ENCODE measurements at regions not wholly inside any gene's neighbourhood (a gene's known extent, or its start where the extent isn't known, plus 50 kb on each side); places are given as distances from the start of the nearest gene placed in this dataset.

DNA sequence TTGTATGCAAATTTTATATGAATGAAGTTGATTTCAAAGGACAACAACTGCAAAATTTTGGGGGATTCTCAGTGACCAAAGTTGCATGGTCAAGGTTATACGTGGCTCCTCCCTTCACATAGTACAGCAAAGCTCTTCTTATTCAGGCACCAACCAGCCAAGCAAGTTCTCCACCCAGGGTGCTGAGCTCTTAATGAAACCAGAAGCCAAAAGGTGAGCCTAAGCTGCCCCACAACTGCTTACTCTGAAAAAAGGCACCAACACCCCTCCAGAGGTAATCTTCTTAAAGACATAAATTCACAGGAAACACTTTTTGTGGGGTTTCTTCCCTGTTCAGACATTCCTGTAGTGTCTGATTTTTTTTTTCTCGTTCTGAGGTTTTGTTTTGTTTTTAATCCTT, 106.1 kb upstream of the GMNC start:
- TF ChIP-seq POLR2A (IDR thresholded peaks at IDR 0.05; ENCODE audit: low read depth, low read length), result no peak
- TF ChIP-seq RCOR1 (IDR thresholded peaks at IDR 0.05; ENCODE audit: insufficient replicate concordance, low read length), result no peak
- TF ChIP-seq, protein P1, sequence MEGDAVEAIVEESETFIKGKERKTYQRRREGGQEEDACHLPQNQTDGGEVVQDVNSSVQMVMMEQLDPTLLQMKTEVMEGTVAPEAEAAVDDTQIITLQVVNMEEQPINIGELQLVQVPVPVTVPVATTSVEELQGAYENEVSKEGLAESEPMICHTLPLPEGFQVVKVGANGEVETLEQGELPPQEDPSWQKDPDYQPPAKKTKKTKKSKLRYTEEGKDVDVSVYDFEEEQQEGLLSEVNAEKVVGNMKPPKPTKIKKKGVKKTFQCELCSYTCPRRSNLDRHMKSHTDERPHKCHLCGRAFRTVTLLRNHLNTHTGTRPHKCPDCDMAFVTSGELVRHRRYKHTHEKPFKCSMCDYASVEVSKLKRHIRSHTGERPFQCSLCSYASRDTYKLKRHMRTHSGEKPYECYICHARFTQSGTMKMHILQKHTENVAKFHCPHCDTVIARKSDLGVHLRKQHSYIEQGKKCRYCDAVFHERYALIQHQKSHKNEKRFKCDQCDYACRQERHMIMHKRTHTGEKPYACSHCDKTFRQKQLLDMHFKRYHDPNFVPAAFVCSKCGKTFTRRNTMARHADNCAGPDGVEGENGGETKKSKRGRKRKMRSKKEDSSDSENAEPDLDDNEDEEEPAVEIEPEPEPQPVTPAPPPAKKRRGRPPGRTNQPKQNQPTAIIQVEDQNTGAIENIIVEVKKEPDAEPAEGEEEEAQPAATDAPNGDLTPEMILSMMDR (conservative IDR thresholded peaks at IDR 0.05; ENCODE audit: low read depth, low read length), result no peak
- no peak for TF ChIP-seq RFX5 (IDR thresholded peaks at IDR 0.05; ENCODE audit: low read depth, low read length)
- no peak for TF ChIP-seq MAFK (IDR thresholded peaks at IDR 0.05; ENCODE audit: low read depth, low read length)
- TF ChIP-seq, protein P2, sequence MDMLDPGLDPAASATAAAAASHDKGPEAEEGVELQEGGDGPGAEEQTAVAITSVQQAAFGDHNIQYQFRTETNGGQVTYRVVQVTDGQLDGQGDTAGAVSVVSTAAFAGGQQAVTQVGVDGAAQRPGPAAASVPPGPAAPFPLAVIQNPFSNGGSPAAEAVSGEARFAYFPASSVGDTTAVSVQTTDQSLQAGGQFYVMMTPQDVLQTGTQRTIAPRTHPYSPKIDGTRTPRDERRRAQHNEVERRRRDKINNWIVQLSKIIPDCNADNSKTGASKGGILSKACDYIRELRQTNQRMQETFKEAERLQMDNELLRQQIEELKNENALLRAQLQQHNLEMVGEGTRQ (IDR thresholded peaks at IDR 0.05; ENCODE audit: low read depth, low read length), result no peak
- no peak for TF ChIP-seq RAD21 (IDR thresholded peaks at IDR 0.05; ENCODE audit: low read length)
- no peak for TF ChIP-seq FOS (IDR thresholded peaks at IDR 0.05; ENCODE audit: low read depth, low read length)
- no peak for TF ChIP-seq SMC3 (IDR thresholded peaks at IDR 0.05; ENCODE audit: low read depth, low read length)
- TF ChIP-seq MAZ (IDR thresholded peaks at IDR 0.05; ENCODE audit: borderline replicate concordance, low read depth, low read length), result no peak
- TF ChIP-seq BHLHE40 (IDR thresholded peaks at IDR 0.05; ENCODE audit: low read depth, low read length), result no peak
- no peak for TF ChIP-seq MXI1 (IDR thresholded peaks at IDR 0.05; ENCODE audit: borderline replicate concordance, low read depth, low read length)
- TF ChIP-seq, protein P3, sequence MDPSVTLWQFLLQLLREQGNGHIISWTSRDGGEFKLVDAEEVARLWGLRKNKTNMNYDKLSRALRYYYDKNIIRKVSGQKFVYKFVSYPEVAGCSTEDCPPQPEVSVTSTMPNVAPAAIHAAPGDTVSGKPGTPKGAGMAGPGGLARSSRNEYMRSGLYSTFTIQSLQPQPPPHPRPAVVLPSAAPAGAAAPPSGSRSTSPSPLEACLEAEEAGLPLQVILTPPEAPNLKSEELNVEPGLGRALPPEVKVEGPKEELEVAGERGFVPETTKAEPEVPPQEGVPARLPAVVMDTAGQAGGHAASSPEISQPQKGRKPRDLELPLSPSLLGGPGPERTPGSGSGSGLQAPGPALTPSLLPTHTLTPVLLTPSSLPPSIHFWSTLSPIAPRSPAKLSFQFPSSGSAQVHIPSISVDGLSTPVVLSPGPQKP (IDR thresholded peaks at IDR 0.05; ENCODE audit: borderline replicate concordance, low read depth, low read length), result no peak
- TF ChIP-seq NFE2L2 (IDR thresholded peaks at IDR 0.05; ENCODE audit: low read depth, low read length), result no peak

Data from IMR-90 (cell line).